Osteoblast (primary cell): ENCODE measurements at regions not wholly inside any gene's neighbourhood (a gene's known extent, or its start where the extent isn't known, plus 50 kb on each side); places are given as distances from the start of the nearest gene placed in this dataset.

Experiments used
- DNase-seq: peaks from one replicate; pipeline ENCODE4 v3.0.0; 2011; ENCODE audit warnings: low spot score, mixed read lengths; ENCODE audit not compliant: insufficient read length; ENCODE audit errors: missing footprints
- H2AFZ ChIP-seq: 2 replicates; pipeline ENCODE4 v1.6.0; 2011; ENCODE audit warnings: mild to moderate bottlenecking, low read length
- H3K27ac ChIP-seq: 2 replicates; pipeline ENCODE4 v1.5.1; 2011; ENCODE audit warnings: mild to moderate bottlenecking, low read depth, low read length, moderate library complexity
- H3K27me3 ChIP-seq: 2 replicates; pipeline ENCODE4 v1.6.0; 2012; ENCODE audit warnings: mild to moderate bottlenecking, control low read depth, inconsistent platforms, low read length, moderate library complexity; ENCODE audit not compliant: insufficient read depth
- H3K36me3 ChIP-seq: 2 replicates; pipeline ENCODE4 v1.5.1; 2011; ENCODE audit warnings: mild to moderate bottlenecking, low read length, control low read depth, moderate library complexity; ENCODE audit not compliant: insufficient read depth
- H3K4me1 ChIP-seq: 2 replicates; pipeline ENCODE4 v1.5.1; 2011; ENCODE audit warnings: mild to moderate bottlenecking, low read length, control low read depth, moderate library complexity; ENCODE audit not compliant: insufficient read depth
- H3K4me2 ChIP-seq: 2 replicates; pipeline ENCODE4 v1.6.0; 2011; ENCODE audit warnings: mild to moderate bottlenecking, low read length; ENCODE audit not compliant: insufficient read depth
- H3K4me3 ChIP-seq: fragments of 200-600 bp; sonication (generic); 3 replicates; pipeline ENCODE4 v1.5.1; 2012; ENCODE audit warnings: mild to moderate bottlenecking, low read length, inconsistent platforms; ENCODE audit not compliant: insufficient read depth
- H3K79me2 ChIP-seq: 2 replicates; pipeline ENCODE4 v1.6.0; 2012; ENCODE audit warnings: mild to moderate bottlenecking, low read length, control low read depth, inconsistent platforms; ENCODE audit not compliant: insufficient read depth
- H3K9me3 ChIP-seq: 2 replicates; pipeline ENCODE4 v1.5.1; 2011; ENCODE audit warnings: low read depth, low read length, control low read depth
- H4K20me1 ChIP-seq: 2 replicates; pipeline ENCODE4 v1.6.0; 2012; ENCODE audit warnings: mild to moderate bottlenecking, low read length, control low read depth; ENCODE audit not compliant: insufficient read depth
- CTCF ChIP-seq: IDR thresholded peaks from 2 replicates; pipeline ENCODE4 v1.5.1; 2011; ENCODE audit warnings: mild to moderate bottlenecking, low read depth, low read length, moderate library complexity; ENCODE audit errors: extremely low read depth

DNA sequence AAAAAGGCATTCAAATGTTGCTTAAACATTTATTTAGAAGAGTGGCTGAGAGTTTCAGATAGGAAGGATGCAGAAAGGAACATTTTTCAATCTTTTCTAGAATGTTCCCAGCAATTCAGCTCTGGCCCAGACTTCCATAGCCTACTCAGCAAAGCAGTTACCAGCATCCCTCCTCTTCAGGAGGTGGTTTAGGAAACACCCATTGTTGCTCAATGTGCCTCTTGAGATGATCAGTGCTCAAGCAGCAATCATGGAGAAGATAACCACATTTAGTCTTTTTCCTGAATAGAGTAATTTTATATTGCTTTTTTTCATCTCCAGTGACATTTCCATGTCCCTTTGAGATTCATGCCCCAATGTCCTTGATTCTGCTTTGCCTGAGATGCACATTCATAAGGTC lies 328.7 kb upstream of the PPARGC1A start:
- no peaks in the 10 kb centered on the region for H3K27me3 ChIP-seq
- no peaks in the 10 kb centered on the region for H4K20me1 ChIP-seq
- no peak overlapping the region for H3K4me2 ChIP-seq
- H3K4me3 ChIP-seq = no peak overlapping the region
- no peak for DNase-seq
- H3K79me2 ChIP-seq = no peaks in the 10 kb centered on the region
- no peaks in the 10 kb centered on the region for H3K9me3 ChIP-seq
- no peaks in the 10 kb centered on the region for H3K4me1 ChIP-seq
- no peak overlapping the region for H2AFZ ChIP-seq
- no peak for TF ChIP-seq CTCF
- no peak overlapping the region for H3K27ac ChIP-seq
- H3K36me3 ChIP-seq = no peaks in the 10 kb centered on the region

DNA sequence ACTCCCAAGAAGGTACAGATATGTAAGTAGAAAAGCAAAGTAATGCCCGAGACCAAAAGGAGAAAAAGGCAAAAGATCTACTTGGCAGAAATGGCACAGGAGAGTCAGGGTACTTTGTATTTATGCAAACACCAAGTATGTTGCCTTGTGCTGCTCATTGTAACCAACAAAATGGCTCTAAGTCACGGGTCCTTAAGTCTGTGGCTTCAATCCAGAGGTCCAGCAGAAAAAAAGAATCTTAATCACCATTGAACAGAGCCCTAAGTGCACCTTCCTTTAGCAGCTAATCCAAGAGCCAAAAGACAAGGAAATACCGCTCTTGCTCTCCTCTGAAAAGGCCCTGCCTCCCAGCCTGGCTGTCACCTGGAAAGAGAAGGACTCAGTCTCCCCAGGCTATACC lies 324.9 kb upstream of the PPARGC1A start:
- no peak overlapping the region for H2AFZ ChIP-seq
- H3K4me2 ChIP-seq = no peak overlapping the region
- no peak for DNase-seq
- H3K27me3 ChIP-seq = no peaks in the 10 kb centered on the region
- TF ChIP-seq CTCF = no peak
- no peaks in the 10 kb centered on the region for H3K36me3 ChIP-seq
- H3K79me2 ChIP-seq = no peaks in the 10 kb centered on the region
- no peaks in the 10 kb centered on the region for H4K20me1 ChIP-seq
- no peaks in the 10 kb centered on the region for H3K9me3 ChIP-seq
- no peak overlapping the region for H3K4me3 ChIP-seq
- H3K27ac ChIP-seq = no peak overlapping the region
- peaks cover 18% of the 10 kb centered on the region for H3K4me1 ChIP-seq

- Histone ChIP-seq H3K4me3 (no peak overlapping the region), H3K27me3 (no peaks in the 10 kb centered on the region), H2AFZ (no peak overlapping the region), H3K9me3 (no peaks in the 10 kb centered on the region), H3K4me1 (peaks cover 23% of the 10 kb centered on the region), H3K36me3 (no peaks in the 10 kb centered on the region), H3K27ac (no peak overlapping the region), H4K20me1 (no peaks in the 10 kb centered on the region), H3K79me2 (no peaks in the 10 kb centered on the region), H3K4me2 (no peak overlapping the region)
- no peak for DNase-seq
- no peak for TF ChIP-seq CTCF
Measured at GRCh38 chr4:24213961-24214360, 324.1 kb upstream of the PPARGC1A start.

GRCh38 chr4:24212642-24213041 lies 322.8 kb upstream of the PPARGC1A start:
- H2AFZ ChIP-seq = no peak overlapping the region
- no peaks in the 10 kb centered on the region for H4K20me1 ChIP-seq
- no peak overlapping the region for H3K4me2 ChIP-seq
- H3K27me3 ChIP-seq = no peaks in the 10 kb centered on the region
- no peaks in the 10 kb centered on the region for H3K79me2 ChIP-seq
- no peak for DNase-seq
- H3K27ac ChIP-seq = no peak overlapping the region
- no peaks in the 10 kb centered on the region for H3K9me3 ChIP-seq
- no peak overlapping the region for H3K4me3 ChIP-seq
- TF ChIP-seq CTCF = no peak
- H3K4me1 ChIP-seq = peaks cover 23% of the 10 kb centered on the region
- H3K36me3 ChIP-seq = no peaks in the 10 kb centered on the region
